HepG2 (cell line): ENCODE measurements at regions not wholly inside any gene's neighbourhood (a gene's known extent, or its start where the extent isn't known, plus 50 kb on each side); places are given as distances from the start of the nearest gene placed in this dataset.

Experiments
- ATAC-seq: fragments of 200-7000 bp; cut with Tn5 transposase; 3 replicates; pipeline ENCODE4 v1.9.1; 2020; ENCODE audit warnings: mild to moderate bottlenecking, moderate library complexity
- BruUV-seq: library from RNA; stranded (reverse); fragments of 400-500 nt; replicated peaks from 2 replicates; lab custom pipeline; 2021; lab: Mats Ljungman, UMichigan
- CTCF ChIA-PET: fragments of 300-600 bp; formaldehyde crosslinking; extraction: SDS; loops from one replicate; lab custom pipeline; 2021; ENCODE audit warnings: low total read pairs, inconsistent platforms, low intra/inter-chr PET ratio; lab: Yijun Ruan, JAX
- POLR2A ChIA-PET: fragments of 350-600 bp; sonication (Branson Sonifier 250); formaldehyde crosslinking; loops from one replicate; lab custom pipeline; 2020; ENCODE audit warnings: antibody characterized with exemption, inconsistent platforms; lab: Yijun Ruan, JAX
- DNase-seq: peaks from one replicate; pipeline ENCODE4 v3.0.0-alpha.2; 2015; ENCODE audit warnings: low spot score
- FAIRE-seq: peaks from 3 replicates; lab custom pipeline; 2011; peaks lifted over from hg19 to GRCh38; lab: Jason Lieb, UNC
- H2AFZ ChIP-seq: one replicate; pipeline ENCODE4 v1.6.1; 2011; ENCODE audit warnings: low read length, inconsistent platforms
- H3K27ac ChIP-seq: fragments of 300-600 bp; 3 replicates; pipeline ENCODE4 v1.8.0; 2011; ENCODE audit warnings: mixed run types, mild to moderate bottlenecking, mixed read lengths, low read length, inconsistent platforms; ENCODE audit not compliant: insufficient read depth; ENCODE audit errors: extremely low read length
- H3K27me3 ChIP-seq, 2 experiments: fragments of 200-600 bp in 1 of 2; 2 replicates in 1 of 2; 3 replicates in 1 of 2; pipeline versions ENCODE4 v1.6.0 to v1.8.0; 2011; ENCODE audit warnings: low read length in 2 of 2, mild to moderate bottlenecking in 2 of 2, moderate library complexity in 2 of 2, inconsistent platforms in 1 of 2; ENCODE audit not compliant: insufficient read depth in 2 of 2, control insufficient read depth in 1 of 2
- H3K36me3 ChIP-seq, 2 experiments: fragments of 200-600 bp in 1 of 2; replicated peaks in 1 of 2; 2 replicates in 1 of 2; 3 replicates in 1 of 2; pipeline versions ENCODE4 v1.5.1 to v1.8.0; 2011; ENCODE audit warnings: low read length in 2 of 2, inconsistent platforms in 1 of 2; ENCODE audit not compliant: insufficient read depth in 2 of 2, control insufficient read depth in 1 of 2
- H3K4me1 ChIP-seq: 2 replicates; pipeline ENCODE4 v1.5.1; 2012; ENCODE audit warnings: low read length, inconsistent platforms; ENCODE audit not compliant: insufficient read depth
- H3K4me2 ChIP-seq: 2 replicates; pipeline ENCODE4 v1.6.0; 2011; ENCODE audit warnings: low read depth, low read length, inconsistent platforms
- H3K4me3 ChIP-seq, 3 experiments: fragments of 200-600 bp in 1 of 3; sonication (generic), shearing (Covaris generic) in 1 of 3; replicated peaks in 1 of 3; 2 replicates each; pipeline ENCODE4 v1.5.1; 2011 to 2016; ENCODE audit warnings: low read length in 3 of 3, inconsistent platforms in 2 of 3, low read depth in 2 of 3, mild to moderate bottlenecking in 2 of 3, control low read depth in 1 of 3, mixed read lengths in 1 of 3; ENCODE audit not compliant: insufficient read depth in 1 of 3
- H3K79me2 ChIP-seq: one replicate; pipeline ENCODE4 v1.6.1; 2011; ENCODE audit warnings: low read length, inconsistent platforms; ENCODE audit not compliant: insufficient read depth
- H3K9ac ChIP-seq: 2 replicates; pipeline ENCODE4 v1.6.0; 2011; ENCODE audit warnings: mild to moderate bottlenecking, low read depth, low read length, inconsistent platforms; ENCODE audit not compliant: insufficient read depth
- H3K9me3 ChIP-seq: 2 replicates; pipeline ENCODE4 v1.5.1; 2012; ENCODE audit warnings: mild to moderate bottlenecking, low read length
- H4K20me1 ChIP-seq: 2 replicates; pipeline ENCODE4 v1.6.0; 2011; ENCODE audit warnings: inconsistent platforms, mild to moderate bottlenecking, low read length, moderate library complexity; ENCODE audit not compliant: insufficient read depth
- ARID5B ChIP-seq: IDR thresholded peaks from 2 replicates; pipeline ENCODE4 v1.4.0; 2020; ENCODE audit warnings: mild to moderate bottlenecking, missing genetic modification reagents
- ATF6 ChIP-seq: sonication (generic); formaldehyde crosslinking; conservative IDR thresholded peaks from 2 replicates; pipeline ENCODE4 v1.4.0; 2020; ENCODE audit warnings: missing genetic modification reagents
- FOXP4 ChIP-seq: sonication (generic); formaldehyde crosslinking; IDR thresholded peaks from 2 replicates; pipeline ENCODE4 v1.4.0; 2020; ENCODE audit warnings: missing genetic modification reagents
- GABPB1 ChIP-seq: IDR thresholded peaks from 2 replicates; pipeline ENCODE4 v1.6.1; 2016; ENCODE audit warnings: mild to moderate bottlenecking, missing genetic modification reagents, moderate library complexity, missing compliant biosample characterization
- HHEX ChIP-seq: IDR thresholded peaks from 2 replicates; pipeline ENCODE4 v1.6.1; 2016; ENCODE audit warnings: control low read depth
- HMGXB4 ChIP-seq, 2 experiments: sonication (generic) in 1 of 2; formaldehyde crosslinking in 1 of 2; IDR thresholded peaks; 2 replicates each; pipeline versions ENCODE4 v1.4.0 to v1.6.1; 2018 to 2020; ENCODE audit warnings: missing genetic modification reagents in 2 of 2, borderline replicate concordance in 1 of 2, low read depth in 1 of 2, mild to moderate bottlenecking in 1 of 2, missing biosample characterization in 1 of 2
- ZBTB2 ChIP-seq: sonication (generic); formaldehyde crosslinking; IDR thresholded peaks from 2 replicates; pipeline ENCODE4 v1.8.0; 2022; ENCODE audit warnings: low read depth, missing genetic modification reagents
- ZFYVE20 ChIP-seq: sonication (generic); formaldehyde crosslinking; IDR thresholded peaks from 2 replicates; pipeline ENCODE4 v1.8.0; 2023; ENCODE audit warnings: low read depth, mild to moderate bottlenecking, moderate library complexity, missing genetic modification reagents, borderline replicate concordance
- ZNF260 ChIP-seq: sonication (generic); formaldehyde crosslinking; IDR thresholded peaks from 2 replicates; pipeline ENCODE4 v1.4.0; 2020; ENCODE audit warnings: missing genetic modification reagents, low read depth, mild to moderate bottlenecking, borderline replicate concordance
- ZNF556 ChIP-seq: sonication (generic); formaldehyde crosslinking; IDR thresholded peaks from 2 replicates; pipeline ENCODE4 v1.4.0; 2020; ENCODE audit warnings: mild to moderate bottlenecking, missing genetic modification reagents, borderline replicate concordance
- ZNF83 ChIP-seq: sonication (generic); formaldehyde crosslinking; IDR thresholded peaks from 2 replicates; pipeline ENCODE4 v1.4.0; 2020; ENCODE audit warnings: missing genetic modification reagents, mild to moderate bottlenecking, borderline replicate concordance
- WGBS: methylation state at CpG from one replicate; pipeline ENCODE4 v1.1.6; 2017; ENCODE audit warnings: low lambda C conversion rate; 5-methylcytosine and 5-hydroxymethylcytosine counted together
- in situ Hi-C: cut with HindIII; loops from 2 replicates; pipeline ENCODE4 v1.10.0; 2017; ENCODE audit warnings: low pct_unique_long_range_greater_than_20kb; ENCODE audit not compliant: extremely low pct_ligation_motif_present
- intact Hi-C: fragments of 100-400 bp; cut with micrococcal nuclease; formaldehyde crosslinking; loops from one replicate; pipeline ENCODE4 v1.10.0; 2022; ENCODE audit not compliant: unreplicated experiment

GRCh38 chr1:230012093-230012393 is 55.0 kb upstream of the GALNT2 start (continued):
- TF ChIP-seq ARID5B (CRISPR knock-in tag) (no peak), GABPB1 (CRISPR knock-in tag) (no peak), HMGXB4 (CRISPR knock-in tag; IDR thresholded peaks at IDR 0.05; ENCODE audit: borderline replicate concordance in 1 of 2, low read depth in 1 of 2) (no peak)

- DNase-seq: no peak
- Histone ChIP-seq H3K79me2 (no peaks in the 10 kb centered on the region), H3K36me3 (no peaks in the 10 kb centered on the region), H3K27ac (no peak overlapping the region), H4K20me1 (no peaks in the 10 kb centered on the region), H3K9me3 (no peaks in the 10 kb centered on the region), H3K9ac (no peak overlapping the region), H3K4me2 (no peak overlapping the region), H3K27me3 (peaks cover 0 to 16% of the 10 kb centered on the region in 2 experiments; a peak in 2 of 5 replicates), H3K4me3 (no peak overlapping the region), H2AFZ (no peak overlapping the region), H3K4me1 (no peaks in the 10 kb centered on the region)
- 3% methylated on average over 5 of the region's 5 CpGs for WGBS
- no peak for ATAC-seq
- ChIA-PET CTCF (no interaction called here), POLR2A (no interaction called here)
- BruUV-seq: no TSS peak
- intact Hi-C loops: no loop called here
- FAIRE-seq: no peak
- in situ Hi-C loops: no loop called here
- TF ChIP-seq ZNF556 (CRISPR knock-in tag): no peak
- TF ChIP-seq ZFYVE20 (CRISPR knock-in tag): no peak
- no peak for TF ChIP-seq ATF6 (CRISPR knock-in tag)
- no peak for TF ChIP-seq ZNF83 (CRISPR knock-in tag)
- no peak for TF ChIP-seq ZBTB2 (CRISPR knock-in tag)
- TF ChIP-seq ZNF260 (CRISPR knock-in tag): no peak
- no peak for TF ChIP-seq FOXP4 (CRISPR knock-in tag)
- TF ChIP-seq HHEX (CRISPR knock-in tag): no peak
These were observed 54.3 kb upstream of the GALNT2 start for GRCh38 chr1:230012741-230013140.
